ENCODE measurements at regions not wholly inside any gene's neighbourhood (a gene's known extent, or its start where the extent isn't known, plus 50 kb on each side); places are given as distances from the start of the nearest gene placed in this dataset.

DNA sequence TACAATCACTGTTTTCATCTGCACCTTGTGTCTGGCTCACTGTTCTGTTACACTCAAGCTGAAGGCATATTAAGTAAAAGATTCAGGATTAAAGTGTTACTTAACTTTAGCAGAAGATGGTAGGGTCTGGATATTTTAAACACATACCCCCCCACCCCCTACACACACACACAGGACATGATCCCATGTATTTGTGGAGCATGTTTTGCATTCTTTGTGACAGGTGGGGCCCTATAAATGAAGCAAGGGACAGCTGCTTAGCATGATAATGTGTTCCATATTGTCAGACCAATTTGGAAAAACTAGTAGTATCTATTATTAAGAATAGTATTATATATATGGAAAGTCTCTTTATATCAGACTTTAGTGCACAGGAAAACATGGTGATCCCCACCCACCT lies 335.2 kb upstream of the TNP1 start:
- Histone ChIP-seq H3K36me3 (ENCODE audit: control insufficient read depth, insufficient read depth, low read length) (no peaks in the 10 kb centered on the region), H3K27me3 (ENCODE audit: control insufficient read depth, insufficient read depth, low read length) (no peaks in the 10 kb centered on the region), H3K4me3 (ENCODE audit: low read depth, low read length) (no peak overlapping the region)
- TF ChIP-seq CTCF (IDR thresholded peaks at IDR 0.05; ENCODE audit: insufficient read depth, low read length, poor library complexity, severe bottlenecking): no peak
- DNase-seq (ENCODE audit: low read depth): no peak

GRCh38 chr2:217193431-217194340 lies 333.8 kb upstream of the TNP1 start:
- Histone ChIP-seq H3K4me3 (ENCODE audit: low read depth, low read length) (no peak overlapping the region), H3K27me3 (ENCODE audit: control insufficient read depth, insufficient read depth, low read length) (no peaks in the 10 kb centered on the region), H3K36me3 (ENCODE audit: control insufficient read depth, insufficient read depth, low read length) (no peaks in the 10 kb centered on the region)
- TF ChIP-seq CTCF (IDR thresholded peaks at IDR 0.05; ENCODE audit: insufficient read depth, low read length, poor library complexity, severe bottlenecking): no peak
- no peak for DNase-seq (ENCODE audit: low read depth)

GRCh38 chr2:217192366-217192765 lies 332.5 kb upstream of the TNP1 start:
- Histone ChIP-seq H3K4me3 (ENCODE audit: low read depth, low read length) (no peak overlapping the region), H3K27me3 (ENCODE audit: control insufficient read depth, insufficient read depth, low read length) (no peaks in the 10 kb centered on the region), H3K36me3 (ENCODE audit: control insufficient read depth, insufficient read depth, low read length) (no peaks in the 10 kb centered on the region)
- TF ChIP-seq CTCF (IDR thresholded peaks at IDR 0.05; ENCODE audit: insufficient read depth, low read length, poor library complexity, severe bottlenecking): no peak
- no peak for DNase-seq (ENCODE audit: low read depth)

GRCh38 chr2:217189747-217190146 lies 329.9 kb upstream of the TNP1 start:
- Histone ChIP-seq H3K36me3 (ENCODE audit: control insufficient read depth, insufficient read depth, low read length) (no peaks in the 10 kb centered on the region), H3K27me3 (ENCODE audit: control insufficient read depth, insufficient read depth, low read length) (no peaks in the 10 kb centered on the region), H3K4me3 (ENCODE audit: low read depth, low read length) (no peak overlapping the region)
- TF ChIP-seq CTCF (IDR thresholded peaks at IDR 0.05; ENCODE audit: insufficient read depth, low read length, poor library complexity, severe bottlenecking): no peak
- DNase-seq (ENCODE audit: low read depth): no peak

GRCh38 chr2:217189131-217189530 lies 329.3 kb upstream of the TNP1 start:
- no peaks in the 10 kb centered on the region for H3K36me3 ChIP-seq (ENCODE audit: control insufficient read depth, insufficient read depth, low read length)
- no peak for DNase-seq (ENCODE audit: low read depth)
- no peaks in the 10 kb centered on the region for H3K27me3 ChIP-seq (ENCODE audit: control insufficient read depth, insufficient read depth, low read length)
- TF ChIP-seq CTCF (IDR thresholded peaks at IDR 0.05; ENCODE audit: insufficient read depth, low read length, poor library complexity, severe bottlenecking): no peak
- no peak overlapping the region for H3K4me3 ChIP-seq (ENCODE audit: low read depth, low read length)
